ENCODE measurements at regions not wholly inside any gene's neighbourhood (a gene's known extent, or its start where the extent isn't known, plus 50 kb on each side); places are given as distances from the start of the nearest gene placed in this dataset.

GRCh38 chr7:52897713-52898112, 137.7 kb upstream of the POM121L12 start:
- no peak for DNase-seq (ENCODE audit: extremely low spot score)
- CTCF ChIA-PET = no interaction called here
- TF ChIP-seq PKNOX1 (IDR thresholded peaks at IDR 0.05) (no peak), FOXM1 (IDR thresholded peaks at IDR 0.05; ENCODE audit: borderline replicate concordance) (no peak), CTBP1 (IDR thresholded peaks at IDR 0.05; ENCODE audit: borderline replicate concordance) (no peak), L3MBTL2 (conservative IDR thresholded peaks at IDR 0.05) (no peak), TARDBP (IDR thresholded peaks at IDR 0.05) (no peak), LEF1 (IDR thresholded peaks at IDR 0.05; ENCODE audit: borderline replicate concordance) (no peak), HDGF (IDR thresholded peaks at IDR 0.05; ENCODE audit: borderline replicate concordance) (no peak), FOXA1 (IDR thresholded peaks at IDR 0.05) (no peak), SP1 (IDR thresholded peaks at IDR 0.05) (no peak), SUZ12 (IDR thresholded peaks at IDR 0.05) (no peak), BHLHE40 (IDR thresholded peaks at IDR 0.05; ENCODE audit: borderline replicate concordance) (no peak), ZNF384 (IDR thresholded peaks at IDR 0.05) (no peak), FOXK2 (IDR thresholded peaks at IDR 0.05) (no peak), ARNT (IDR thresholded peaks at IDR 0.05) (no peak), ELF4 (IDR thresholded peaks at IDR 0.05) (no peak), NFRKB (IDR thresholded peaks at IDR 0.05) (no peak)
- POLR2A ChIA-PET = no interaction called here

GRCh38 chr7:52897288-52897687, 138.1 kb upstream of the POM121L12 start:
- ChIA-PET CTCF (no interaction called here), POLR2A (no interaction called here)
- DNase-seq (ENCODE audit: extremely low spot score) = no peak
- TF ChIP-seq LEF1 (IDR thresholded peaks at IDR 0.05; ENCODE audit: borderline replicate concordance) (no peak), L3MBTL2 (conservative IDR thresholded peaks at IDR 0.05) (no peak), FOXK2 (IDR thresholded peaks at IDR 0.05) (no peak), ZNF384 (IDR thresholded peaks at IDR 0.05) (no peak), CTBP1 (IDR thresholded peaks at IDR 0.05; ENCODE audit: borderline replicate concordance) (no peak), SP1 (IDR thresholded peaks at IDR 0.05) (no peak), TARDBP (IDR thresholded peaks at IDR 0.05) (no peak), BHLHE40 (IDR thresholded peaks at IDR 0.05; ENCODE audit: borderline replicate concordance) (no peak), PKNOX1 (IDR thresholded peaks at IDR 0.05) (no peak), SUZ12 (IDR thresholded peaks at IDR 0.05) (no peak)

- ChIA-PET POLR2A (no interaction called here), CTCF (no interaction called here)
- TF ChIP-seq HDGF (IDR thresholded peaks at IDR 0.05; ENCODE audit: borderline replicate concordance) (no peak), ARNT (IDR thresholded peaks at IDR 0.05) (no peak), FOXA1 (IDR thresholded peaks at IDR 0.05) (no peak), CTBP1 (IDR thresholded peaks at IDR 0.05; ENCODE audit: borderline replicate concordance) (no peak), BHLHE40 (IDR thresholded peaks at IDR 0.05; ENCODE audit: borderline replicate concordance) (no peak), NFRKB (IDR thresholded peaks at IDR 0.05) (no peak), ZNF384 (IDR thresholded peaks at IDR 0.05) (no peak), FOXK2 (IDR thresholded peaks at IDR 0.05) (no peak), FOXM1 (IDR thresholded peaks at IDR 0.05; ENCODE audit: borderline replicate concordance) (no peak), SUZ12 (IDR thresholded peaks at IDR 0.05) (no peak), PKNOX1 (IDR thresholded peaks at IDR 0.05) (no peak), ELF4 (IDR thresholded peaks at IDR 0.05) (no peak), LEF1 (IDR thresholded peaks at IDR 0.05; ENCODE audit: borderline replicate concordance) (no peak), TARDBP (IDR thresholded peaks at IDR 0.05) (no peak), SP1 (IDR thresholded peaks at IDR 0.05) (no peak)
- DNase-seq (ENCODE audit: extremely low spot score) = no peak
These were observed 158.2 kb upstream of the POM121L12 start for GRCh38 chr7:52877240-52877639.

- POLR2A ChIA-PET = no interaction called here
- DNase-seq (ENCODE audit: extremely low spot score) = no peak
- CTCF ChIA-PET = no interaction called here
- TF ChIP-seq BHLHE40 (IDR thresholded peaks at IDR 0.05; ENCODE audit: borderline replicate concordance) = no peak
- TF ChIP-seq NFRKB (IDR thresholded peaks at IDR 0.05) = no peak
- no peak for TF ChIP-seq ARNT (IDR thresholded peaks at IDR 0.05)
- no peak for TF ChIP-seq FOXK2 (IDR thresholded peaks at IDR 0.05)
- no peak for TF ChIP-seq ELF4 (IDR thresholded peaks at IDR 0.05)
- no peak for TF ChIP-seq PKNOX1 (IDR thresholded peaks at IDR 0.05)
- no peak for TF ChIP-seq HDGF (IDR thresholded peaks at IDR 0.05; ENCODE audit: borderline replicate concordance)
- no peak for TF ChIP-seq L3MBTL2 (conservative IDR thresholded peaks at IDR 0.05)
- no peak for TF ChIP-seq FOXA1 (IDR thresholded peaks at IDR 0.05)
- no peak for TF ChIP-seq FOXM1 (IDR thresholded peaks at IDR 0.05; ENCODE audit: borderline replicate concordance)
- TF ChIP-seq LEF1 (IDR thresholded peaks at IDR 0.05; ENCODE audit: borderline replicate concordance) = no peak
- TF ChIP-seq CTBP1 (IDR thresholded peaks at IDR 0.05; ENCODE audit: borderline replicate concordance) = no peak
- TF ChIP-seq SUZ12 (IDR thresholded peaks at IDR 0.05) = no peak
- TF ChIP-seq ZNF384 (IDR thresholded peaks at IDR 0.05) = no peak
- no peak for TF ChIP-seq TARDBP (IDR thresholded peaks at IDR 0.05)
- no peak for TF ChIP-seq SP1 (IDR thresholded peaks at IDR 0.05)
These were observed 159.0 kb upstream of the POM121L12 start for GRCh38 chr7:52876402-52876801.

- TF ChIP-seq BHLHE40 (IDR thresholded peaks at IDR 0.05; ENCODE audit: borderline replicate concordance) = no peak
- CTCF ChIA-PET = no interaction called here
- no peak for DNase-seq (ENCODE audit: extremely low spot score)
- POLR2A ChIA-PET = no interaction called here
These were observed 171.8 kb upstream of the POM121L12 start for GRCh38 chr7:52863652-52864051.

- ChIA-PET POLR2A (no interaction called here), CTCF (no interaction called here)
- DNase-seq (ENCODE audit: extremely low spot score) = no peak
- TF ChIP-seq ELF4 (IDR thresholded peaks at IDR 0.05) = no peak
- TF ChIP-seq TARDBP (IDR thresholded peaks at IDR 0.05) = no peak
- no peak for TF ChIP-seq FOXK2 (IDR thresholded peaks at IDR 0.05)
- no peak for TF ChIP-seq ZNF384 (IDR thresholded peaks at IDR 0.05)
- TF ChIP-seq FOXM1 (IDR thresholded peaks at IDR 0.05; ENCODE audit: borderline replicate concordance) = no peak
- no peak for TF ChIP-seq ARNT (IDR thresholded peaks at IDR 0.05)
- TF ChIP-seq SUZ12 (IDR thresholded peaks at IDR 0.05) = no peak
- TF ChIP-seq PKNOX1 (IDR thresholded peaks at IDR 0.05) = no peak
- TF ChIP-seq SP1 (IDR thresholded peaks at IDR 0.05) = no peak
- TF ChIP-seq HDGF (IDR thresholded peaks at IDR 0.05; ENCODE audit: borderline replicate concordance) = no peak
- no peak for TF ChIP-seq BHLHE40 (IDR thresholded peaks at IDR 0.05; ENCODE audit: borderline replicate concordance)
- TF ChIP-seq FOXA1 (IDR thresholded peaks at IDR 0.05) = no peak
- TF ChIP-seq NFRKB (IDR thresholded peaks at IDR 0.05) = no peak
- no peak for TF ChIP-seq CTBP1 (IDR thresholded peaks at IDR 0.05; ENCODE audit: borderline replicate concordance)
These were observed 173.1 kb upstream of the POM121L12 start for GRCh38 chr7:52862321-52862720.

Data from HEK293T (cell line).